GM12878 (cell line): ENCODE measurements at regions not wholly inside any gene's neighbourhood (a gene's known extent, or its start where the extent isn't known, plus 50 kb on each side); places are given as distances from the start of the nearest gene placed in this dataset.

Source experiments
- ATAC-seq: fragments of 200-7000 bp; cut with Tn5 transposase; 3 replicates; pipeline ENCODE4 v1.9.1; 2020; ENCODE audit warnings: mild to moderate bottlenecking, moderate library complexity
- BruUV-seq: library from RNA; stranded (reverse); fragments of 400-500 nt; replicated peaks from 2 replicates; lab custom pipeline; 2021; lab: Mats Ljungman, UMichigan
- CTCF ChIA-PET: fragments of 300-600 bp; sonication (Branson Sonifier 250); formaldehyde crosslinking; extraction: SDS; loops from one replicate; lab custom pipeline; 2021; ENCODE audit warnings: inconsistent platforms; lab: Yijun Ruan, JAX
- POLR2A ChIA-PET: fragments of 350-600 bp; formaldehyde crosslinking; extraction: SDS; loops from one replicate; lab custom pipeline; 2021; ENCODE audit warnings: inconsistent platforms; lab: Charles Lee
- RAD21 ChIA-PET: fragments of 300-600 bp; sonication (Branson Sonifier 250); formaldehyde crosslinking; loops from one replicate; lab custom pipeline; 2023; ENCODE audit warnings: antibody characterized with exemption; ENCODE audit not compliant: unreplicated experiment; lab: Charles Lee
- SMC1A ChIA-PET: fragments of 300-600 bp; sonication (Branson Sonifier 250); formaldehyde crosslinking; loops from one replicate; lab custom pipeline; 2023; ENCODE audit not compliant: unreplicated experiment, uncharacterized antibody; lab: Charles Lee
- DNase-seq: peaks from one replicate; pipeline ENCODE4 v3.0.0-alpha.2; 2011; ENCODE audit warnings: low read depth, low spot score
- FAIRE-seq: peaks from 3 replicates; lab custom pipeline; 2011; peaks lifted over from hg19 to GRCh38; lab: Jason Lieb, UNC
- H2AFZ ChIP-seq: 2 replicates; pipeline ENCODE4 v1.6.0; 2011; ENCODE audit warnings: low read depth, low read length, control low read depth; ENCODE audit not compliant: control insufficient read depth
- H3K27ac ChIP-seq: 2 replicates; pipeline ENCODE4 v1.5.1; 2011; ENCODE audit warnings: control low read depth; ENCODE audit not compliant: control insufficient read depth, insufficient read depth
- H3K27me3 ChIP-seq, 2 experiments: replicated peaks in 1 of 2; 2 replicates each; pipeline versions ENCODE4 v1.6.0 to v1.6.1; 2011; ENCODE audit warnings: low read length in 1 of 2; ENCODE audit not compliant: control insufficient read depth in 2 of 2, insufficient read depth in 2 of 2
- H3K36me3 ChIP-seq, 2 experiments: 2 replicates each; pipeline ENCODE4 v1.5.1; 2011; ENCODE audit warnings: low read length in 1 of 2; ENCODE audit not compliant: control insufficient read depth in 2 of 2, insufficient read depth in 2 of 2
- H3K4me1 ChIP-seq: 2 replicates; pipeline ENCODE4 v1.6.1; 2011; ENCODE audit warnings: mild to moderate bottlenecking, low read length, moderate library complexity, mixed read lengths; ENCODE audit not compliant: control insufficient read depth, insufficient read depth
- H3K4me2 ChIP-seq: 2 replicates; pipeline ENCODE4 v1.6.0; 2011; ENCODE audit warnings: control low read depth; ENCODE audit not compliant: control insufficient read depth, insufficient read depth
- H3K4me3 ChIP-seq: fragments of 200-600 bp; sonication (generic); 2 replicates; pipeline ENCODE4 v1.5.1; 2016
- H3K79me2 ChIP-seq: 2 replicates; pipeline ENCODE4 v1.6.0; 2011; ENCODE audit warnings: low read length; ENCODE audit not compliant: control insufficient read depth, insufficient read depth
- H3K9ac ChIP-seq: 2 replicates; pipeline ENCODE4 v1.8.0; 2011; ENCODE audit warnings: low read length, control low read depth, mixed read lengths; ENCODE audit not compliant: control insufficient read depth, insufficient read depth
- H3K9me3 ChIP-seq: replicated peaks from 3 replicates; pipeline ENCODE4 v1.5.1; 2011; ENCODE audit warnings: mild to moderate bottlenecking, low read length; ENCODE audit not compliant: control insufficient read depth, insufficient read depth
- H4K20me1 ChIP-seq: 2 replicates; pipeline ENCODE4 v1.6.0; 2011; ENCODE audit not compliant: control insufficient read depth, insufficient read depth
- BHLHE40 ChIP-seq, 2 experiments: fragments of 450-650 bp in 1 of 2; IDR thresholded peaks; 2 replicates each; pipeline ENCODE4 v1.6.1; 2011 to 2017; ENCODE audit warnings: low read depth in 2 of 2, borderline replicate concordance in 1 of 2, improper control_type of control experiment in 1 of 2, low read length in 1 of 2, mild to moderate bottlenecking in 1 of 2
- BRCA1 ChIP-seq: IDR thresholded peaks from 2 replicates; pipeline ENCODE4 v1.6.1; 2011; ENCODE audit warnings: low read depth, low read length, improper control_type of control experiment
- CEBPB ChIP-seq, 2 experiments: fragments of 150-350 bp in 1 of 2; IDR thresholded peaks; 2 replicates each; pipeline ENCODE4 v1.6.1; 2012 to 2014; ENCODE audit warnings: low read depth in 2 of 2, low read length in 2 of 2, borderline replicate concordance in 1 of 2, inconsistent platforms in 1 of 2
- CHD2 ChIP-seq: IDR thresholded peaks from 2 replicates; pipeline ENCODE4 v1.6.1; 2011; ENCODE audit warnings: low read depth, low read length, improper control_type of control experiment, borderline replicate concordance
- EGR1 ChIP-seq, 2 experiments: IDR thresholded peaks; 1 replicate in 1 of 2; 2 replicates in 1 of 2; pipeline ENCODE4 v1.6.1; 2011 to 2012; ENCODE audit warnings: low read depth in 2 of 2, low read length in 2 of 2, borderline replicate concordance in 1 of 2, mild to moderate bottlenecking in 1 of 2, moderate library complexity in 1 of 2
- ESRRA ChIP-seq: IDR thresholded peaks from 2 replicates; pipeline ENCODE4 v1.6.1; 2012; ENCODE audit warnings: mild to moderate bottlenecking, low read length, improper control_type of control experiment
- RELA ChIP-seq: fragments of 450-650 bp; IDR thresholded peaks from 2 replicates; pipeline ENCODE4 v1.8.0; 2014; ENCODE audit warnings: borderline replicate concordance; ENCODE audit not compliant: partially characterized antibody
- SMARCA5 ChIP-seq: fragments of 450-650 bp; IDR thresholded peaks from 2 replicates; pipeline ENCODE4 v1.6.1; 2017; ENCODE audit warnings: mild to moderate bottlenecking
- YBX1 ChIP-seq: fragments of 450-650 bp; IDR thresholded peaks from 2 replicates; pipeline ENCODE4 v1.6.1; 2016; ENCODE audit warnings: antibody characterized with exemption
- ZBTB33 ChIP-seq: fragments of 450-650 bp; IDR thresholded peaks from 2 replicates; pipeline ENCODE4 v1.6.1; 2017; ENCODE audit warnings: mild to moderate bottlenecking
- ZNF207 ChIP-seq: fragments of 450-650 bp; IDR thresholded peaks from 2 replicates; pipeline ENCODE4 v1.6.1; 2014; ENCODE audit warnings: antibody characterized with exemption, mild to moderate bottlenecking, borderline replicate concordance
- ZNF622 ChIP-seq: fragments of 450-650 bp; IDR thresholded peaks from 2 replicates; pipeline ENCODE4 v1.6.1; 2017; ENCODE audit warnings: mild to moderate bottlenecking, inconsistent platforms
- WGBS: methylation state at CpG from one replicate; pipeline ENCODE4 v1.1.6; 2016; ENCODE audit warnings: low lambda C conversion rate; ENCODE audit not compliant: insufficient replicate concordance, insufficient coverage; ENCODE audit errors: missing lambda C conversion rate; 5-methylcytosine and 5-hydroxymethylcytosine counted together
- in situ Hi-C: fragments of 300-500 bp; cut with MboI; formaldehyde crosslinking; loops from 9 replicates; pipeline ENCODE4 v1.14.3; 2018; ENCODE audit warnings: mixed read lengths
- intact Hi-C: fragments of 100-400 bp; cut with micrococcal nuclease; formaldehyde crosslinking; loops from one replicate; pipeline ENCODE4 v1.14.2; 2022; ENCODE audit not compliant: unreplicated experiment
- TF ChIP-seq, protein P1 (sequence below): fragments of 450-650 bp; IDR thresholded peaks from 2 replicates; pipeline ENCODE4 v1.6.1; 2017; ENCODE audit warnings: mild to moderate bottlenecking, low read depth, inconsistent platforms; ENCODE audit not compliant: poor library complexity, severe bottlenecking

GRCh38 chr2:19214682-19215391 is 143.6 kb downstream of the OSR1 start (continued):
- TF ChIP-seq SMARCA5 (no peak), BHLHE40 (IDR thresholded peaks at IDR 0.05; ENCODE audit: borderline replicate concordance in 1 of 2, low read depth in 2 of 2, low read length in 1 of 2) (no peak)

DNA sequence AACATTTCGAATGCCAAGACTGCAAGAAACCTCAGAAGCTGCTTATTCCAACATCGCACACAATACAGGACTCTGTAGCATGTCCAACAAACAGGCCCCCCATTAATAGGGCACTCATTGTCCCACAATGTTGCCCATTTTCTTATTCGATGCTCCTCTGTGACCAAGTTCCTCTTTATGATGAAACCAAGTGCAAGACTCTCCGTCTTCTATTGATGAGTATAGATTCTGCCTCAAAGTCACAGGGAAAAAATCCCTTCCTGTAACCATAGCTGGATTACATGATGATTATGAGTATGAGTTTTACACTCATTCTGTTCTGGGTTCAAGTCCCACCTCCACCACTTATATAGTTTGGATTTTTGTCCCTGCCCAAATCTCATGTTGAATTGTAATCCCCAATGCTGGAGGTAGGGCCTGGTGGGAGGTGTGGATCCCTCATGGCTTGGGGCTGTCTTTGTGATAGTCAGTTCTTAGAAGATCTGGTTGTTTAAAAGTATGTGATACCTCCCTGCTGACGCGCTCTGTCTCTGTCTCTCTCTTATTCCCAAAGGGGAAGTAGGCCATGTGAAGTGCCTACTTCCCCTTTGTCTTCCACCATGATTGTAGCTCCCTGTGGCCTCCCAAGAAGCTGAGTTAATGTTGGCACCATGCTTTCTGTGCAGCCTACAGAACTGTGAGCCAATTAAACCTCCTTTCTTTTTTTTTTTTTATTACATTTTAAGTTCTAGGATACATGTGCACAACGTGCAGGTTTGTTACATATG is 148.7 kb downstream of the OSR1 start:
- CTCF ChIA-PET, result interaction anchor here (0.6 kb wide), 1 partner anchor 404 kb away, joined by 4 read pairs; no protein-coding TSS in a partner anchor
- no peaks in the 10 kb centered on the region for H3K9me3 ChIP-seq
- H3K9ac ChIP-seq, result no peak overlapping the region
- DNase-seq (no peak), ATAC-seq (no peak), FAIRE-seq (no peak)
- no TSS peak for BruUV-seq
- no peaks in the 10 kb centered on the region for H3K79me2 ChIP-seq
- TF ChIP-seq ZNF207 (no peak), ESRRA (no peak), CHD2 (no peak), YBX1 (no peak), EGR1 (IDR thresholded peaks at IDR 0.05; ENCODE audit: borderline replicate concordance in 1 of 2, low read depth in 2 of 2, low read length in 2 of 2) (no peak), BRCA1 (no peak), ZBTB33 (no peak), ZNF622 (no peak), CEBPB (IDR thresholded peaks at IDR 0.05; ENCODE audit: borderline replicate concordance in 1 of 2, low read depth in 2 of 2, low read length in 2 of 2) (no peak), RELA (no peak)
- TF ChIP-seq, protein P1, sequence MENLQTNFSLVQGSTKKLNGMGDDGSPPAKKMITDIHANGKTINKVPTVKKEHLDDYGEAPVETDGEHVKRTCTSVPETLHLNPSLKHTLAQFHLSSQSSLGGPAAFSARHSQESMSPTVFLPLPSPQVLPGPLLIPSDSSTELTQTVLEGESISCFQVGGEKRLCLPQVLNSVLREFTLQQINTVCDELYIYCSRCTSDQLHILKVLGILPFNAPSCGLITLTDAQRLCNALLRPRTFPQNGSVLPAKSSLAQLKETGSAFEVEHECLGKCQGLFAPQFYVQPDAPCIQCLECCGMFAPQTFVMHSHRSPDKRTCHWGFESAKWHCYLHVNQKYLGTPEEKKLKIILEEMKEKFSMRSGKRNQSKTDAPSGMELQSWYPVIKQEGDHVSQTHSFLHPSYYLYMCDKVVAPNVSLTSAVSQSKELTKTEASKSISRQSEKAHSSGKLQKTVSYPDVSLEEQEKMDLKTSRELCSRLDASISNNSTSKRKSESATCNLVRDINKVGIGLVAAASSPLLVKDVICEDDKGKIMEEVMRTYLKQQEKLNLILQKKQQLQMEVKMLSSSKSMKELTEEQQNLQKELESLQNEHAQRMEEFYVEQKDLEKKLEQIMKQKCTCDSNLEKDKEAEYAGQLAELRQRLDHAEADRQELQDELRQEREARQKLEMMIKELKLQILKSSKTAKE, result no peak
- H3K4me3 ChIP-seq, result no peak overlapping the region
- no peaks in the 10 kb centered on the region for H3K4me1 ChIP-seq
- no peak overlapping the region for H2AFZ ChIP-seq
- POLR2A ChIA-PET, result interaction anchor here (0.6 kb wide), 1 partner anchor 11 kb away, joined by 3 read pairs; no protein-coding TSS in a partner anchor
- WGBS, result 58% methylated on average over 7 of the region's 7 CpGs
- SMC1A ChIA-PET, result no interaction called here
- H3K27me3 ChIP-seq, result no peaks in the 10 kb centered on the region
- H4K20me1 ChIP-seq, result no peaks in the 10 kb centered on the region
- no peaks in the 10 kb centered on the region for H3K36me3 ChIP-seq
- RAD21 ChIA-PET, result no interaction called here
- no peak overlapping the region for H3K27ac ChIP-seq
- intact Hi-C loops (no loop called here), in situ Hi-C loops (no loop called here)
- H3K4me2 ChIP-seq, result no peak overlapping the region
